ENCODE measurements at regions not wholly inside any gene's neighbourhood (a gene's known extent, or its start where the extent isn't known, plus 50 kb on each side); places are given as distances from the start of the nearest gene placed in this dataset.

GRCh38 chr12:18207266-18207665 lies 54.1 kb upstream of the PIK3C2G start:
- no peak overlapping the region for H3K4me3 ChIP-seq
- no peaks in the 10 kb centered on the region for H3K4me1 ChIP-seq (replicated peaks)
- H3K27ac ChIP-seq = no peak overlapping the region
- no peak for DNase-seq (ENCODE audit: low read depth in 1 of 2, low spot score in 2 of 2)
- H3K9me3 ChIP-seq (replicated peaks) = no peaks in the 10 kb centered on the region
- no peaks in the 10 kb centered on the region for H3K27me3 ChIP-seq (replicated peaks)
- no peaks in the 10 kb centered on the region for H3K36me3 ChIP-seq

DNA sequence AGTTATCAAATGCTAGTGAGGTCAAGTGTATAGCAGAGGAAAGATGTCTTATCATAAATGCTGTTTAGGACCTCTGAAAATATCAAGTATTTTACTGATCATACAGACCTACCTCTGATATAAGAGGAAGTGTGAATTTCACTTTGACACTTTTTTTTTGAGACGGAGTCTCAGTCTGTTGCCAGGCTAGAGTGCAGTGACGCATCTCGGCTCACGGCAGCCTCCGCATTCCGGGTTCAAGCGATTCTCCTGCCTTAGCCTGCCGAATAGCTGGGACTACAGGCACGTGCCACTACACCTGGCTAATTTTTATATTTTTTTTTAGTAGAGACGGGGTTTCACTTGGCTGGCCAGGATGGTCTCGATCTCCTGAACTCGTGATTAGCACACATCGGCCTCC lies 55.1 kb upstream of the PIK3C2G start:
- Histone ChIP-seq H3K4me1 (replicated peaks) (no peaks in the 10 kb centered on the region), H3K4me3 (no peak overlapping the region), H3K27ac (no peak overlapping the region), H3K36me3 (no peaks in the 10 kb centered on the region), H3K27me3 (replicated peaks) (no peaks in the 10 kb centered on the region), H3K9me3 (replicated peaks) (no peaks in the 10 kb centered on the region)
- DNase-seq (ENCODE audit: low read depth in 1 of 2, low spot score in 2 of 2) = no peak

GRCh38 chr12:18204053-18204452 lies 57.3 kb upstream of the PIK3C2G start:
- Histone ChIP-seq H3K36me3 (no peaks in the 10 kb centered on the region), H3K4me1 (replicated peaks) (no peaks in the 10 kb centered on the region), H3K27me3 (replicated peaks) (no peaks in the 10 kb centered on the region), H3K27ac (no peak overlapping the region), H3K4me3 (no peak overlapping the region), H3K9me3 (replicated peaks) (no peaks in the 10 kb centered on the region)
- no peak for DNase-seq (ENCODE audit: low read depth in 1 of 2, low spot score in 2 of 2)

GRCh38 chr12:18192119-18192518 lies 69.2 kb upstream of the PIK3C2G start:
- no peak overlapping the region for H3K4me3 ChIP-seq
- no peaks in the 10 kb centered on the region for H3K9me3 ChIP-seq (replicated peaks)
- H3K4me1 ChIP-seq (replicated peaks) = no peaks in the 10 kb centered on the region
- H3K27ac ChIP-seq = no peak overlapping the region
- DNase-seq (ENCODE audit: low read depth in 1 of 2, low spot score in 2 of 2) = no peak
- no peaks in the 10 kb centered on the region for H3K27me3 ChIP-seq (replicated peaks)
- no peaks in the 10 kb centered on the region for H3K36me3 ChIP-seq

DNA sequence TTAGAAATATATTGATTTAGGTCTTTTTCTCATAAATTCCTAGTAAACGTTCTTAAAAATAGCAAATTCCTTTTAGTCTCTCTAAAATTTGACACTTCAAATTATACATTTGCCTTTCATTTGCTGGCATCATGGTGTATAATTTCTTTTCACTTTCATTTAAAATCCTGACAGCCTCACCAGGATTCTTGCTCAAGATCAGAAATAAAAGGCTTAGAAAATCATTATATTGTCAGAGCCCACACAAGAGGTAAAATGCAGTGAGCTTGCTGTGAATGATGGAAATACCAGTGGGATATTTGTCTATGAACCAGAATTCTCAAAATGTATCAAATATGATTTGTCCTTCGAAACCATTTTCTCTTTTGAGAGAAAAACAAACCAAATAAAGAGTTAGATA lies 78.2 kb upstream of the PIK3C2G start:
- Histone ChIP-seq H3K4me3 (no peak overlapping the region), H3K9me3 (replicated peaks) (no peaks in the 10 kb centered on the region), H3K27ac (no peak overlapping the region), H3K27me3 (replicated peaks) (no peaks in the 10 kb centered on the region), H3K36me3 (no peaks in the 10 kb centered on the region), H3K4me1 (replicated peaks) (no peaks in the 10 kb centered on the region)
- no peak for DNase-seq (ENCODE audit: low read depth in 1 of 2, low spot score in 2 of 2)

GRCh38 chr12:18171571-18171970 lies 81.6 kb upstream of the RERGL start:
- Histone ChIP-seq H3K27ac (no peak overlapping the region), H3K27me3 (replicated peaks) (no peaks in the 10 kb centered on the region), H3K9me3 (replicated peaks) (no peaks in the 10 kb centered on the region), H3K4me1 (replicated peaks) (no peaks in the 10 kb centered on the region), H3K4me3 (no peak overlapping the region), H3K36me3 (no peaks in the 10 kb centered on the region)
- DNase-seq (ENCODE audit: low read depth in 1 of 2, low spot score in 2 of 2) = no peak

DNA sequence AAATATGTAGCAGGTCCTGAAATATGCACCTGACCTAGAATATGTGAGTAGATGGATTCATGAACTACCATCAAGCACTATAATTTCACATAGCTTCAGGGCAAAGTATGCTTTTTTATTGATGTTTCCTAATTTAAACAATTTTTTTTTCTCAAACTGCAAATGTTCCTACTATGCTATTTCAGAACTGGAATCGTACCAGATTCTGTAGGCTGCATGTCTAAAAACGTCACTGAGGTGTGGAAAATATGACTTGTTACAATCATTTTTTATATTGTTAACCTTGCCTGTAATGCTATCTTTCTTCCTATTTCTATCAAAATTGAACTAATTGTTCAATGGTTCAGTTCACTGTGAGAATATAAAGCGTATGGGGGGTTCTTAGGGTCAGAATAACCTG lies 78.0 kb upstream of the RERGL start:
- Histone ChIP-seq H3K27ac (no peak overlapping the region), H3K36me3 (no peaks in the 10 kb centered on the region), H3K27me3 (replicated peaks) (no peaks in the 10 kb centered on the region), H3K9me3 (replicated peaks) (no peaks in the 10 kb centered on the region), H3K4me3 (no peak overlapping the region), H3K4me1 (replicated peaks) (no peaks in the 10 kb centered on the region)
- no peak for DNase-seq (ENCODE audit: low read depth in 1 of 2, low spot score in 2 of 2)

DNA sequence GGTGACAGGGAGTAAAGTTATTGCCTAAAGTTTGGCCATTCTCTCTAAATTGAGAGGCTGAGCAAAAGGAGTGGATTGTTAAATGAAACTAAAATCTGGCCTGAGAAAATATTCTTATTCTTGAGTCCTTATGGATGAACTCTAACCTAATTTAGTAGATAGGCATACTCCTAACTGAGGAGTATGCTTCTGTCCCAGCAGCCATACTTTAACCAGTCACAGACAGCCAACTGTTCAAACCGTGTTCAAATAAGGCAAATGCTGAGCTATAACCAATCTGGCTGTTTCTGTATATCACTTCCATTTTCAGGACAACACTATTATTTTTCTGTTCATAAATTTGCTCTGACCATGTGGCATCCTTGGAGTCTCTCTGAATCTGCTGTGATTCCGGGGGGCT lies 75.9 kb upstream of the RERGL start:
- Histone ChIP-seq H3K36me3 (no peaks in the 10 kb centered on the region), H3K4me3 (no peak overlapping the region), H3K9me3 (replicated peaks) (0 out of 2 replicates have a peak, but pooled peaks cover 2% of the 10 kb centered on the region), H3K4me1 (replicated peaks) (no peaks in the 10 kb centered on the region), H3K27me3 (replicated peaks) (no peaks in the 10 kb centered on the region), H3K27ac (no peak overlapping the region)
- no peak for DNase-seq (ENCODE audit: low read depth in 1 of 2, low spot score in 2 of 2)

- H3K4me1 ChIP-seq (replicated peaks) = no peaks in the 10 kb centered on the region
- H3K9me3 ChIP-seq (replicated peaks) = 0 out of 2 replicates have a peak, but pooled peaks cover 2% of the 10 kb centered on the region
- no peak overlapping the region for H3K4me3 ChIP-seq
- no peaks in the 10 kb centered on the region for H3K27me3 ChIP-seq (replicated peaks)
- no peak for DNase-seq (ENCODE audit: low read depth in 1 of 2, low spot score in 2 of 2)
- H3K36me3 ChIP-seq = no peaks in the 10 kb centered on the region
- no peak overlapping the region for H3K27ac ChIP-seq
Observed at GRCh38 chr12:18165422-18165871, 75.5 kb upstream of the RERGL start.

- Histone ChIP-seq H3K4me1 (replicated peaks) (no peaks in the 10 kb centered on the region), H3K9me3 (replicated peaks) (0 out of 2 replicates have a peak, but pooled peaks cover 2% of the 10 kb centered on the region), H3K27me3 (replicated peaks) (no peaks in the 10 kb centered on the region), H3K4me3 (no peak overlapping the region), H3K36me3 (no peaks in the 10 kb centered on the region), H3K27ac (no peak overlapping the region)
- no peak for DNase-seq (ENCODE audit: low read depth in 1 of 2, low spot score in 2 of 2)
Observed at GRCh38 chr12:18160901-18161300, 70.9 kb upstream of the RERGL start.

DNA sequence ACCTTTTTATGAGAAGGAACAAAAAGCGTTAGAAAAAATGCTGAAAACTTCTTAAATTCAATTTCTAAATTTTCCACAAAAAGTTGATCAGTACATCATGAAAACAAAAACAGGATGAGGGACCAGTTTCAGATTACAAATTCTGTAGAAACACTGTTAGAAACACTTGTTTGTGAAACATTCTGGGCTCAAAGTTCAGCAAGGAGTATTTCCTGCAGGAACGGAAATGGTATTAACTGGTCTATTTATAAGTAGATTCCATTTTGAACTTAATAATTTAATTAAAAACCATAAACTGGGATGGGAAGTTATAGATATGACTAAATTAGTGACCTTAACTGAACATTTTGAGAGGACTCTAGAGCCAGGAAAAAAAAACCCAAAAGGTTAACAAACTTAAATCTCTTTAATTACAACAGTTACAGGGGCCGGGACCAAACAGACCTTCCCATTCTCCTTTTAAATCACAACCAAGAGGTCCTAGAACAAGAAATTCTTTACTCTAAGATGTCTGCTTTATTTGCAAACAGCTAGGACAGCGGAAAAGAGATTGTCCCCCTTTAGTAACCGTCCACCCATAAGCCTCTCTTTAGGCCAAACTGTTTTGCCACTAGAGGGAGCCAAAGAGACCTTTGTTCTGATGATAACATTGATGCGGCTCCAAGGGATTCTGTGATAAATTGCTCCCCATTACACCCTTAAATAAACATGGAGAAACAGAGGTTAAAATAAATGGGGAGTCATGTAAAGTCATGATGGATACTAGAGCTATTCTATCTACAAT lies 69.0 kb upstream of the RERGL start:
- Histone ChIP-seq H3K9me3 (replicated peaks) (0 out of 2 replicates have a peak, but pooled peaks cover 2% of the 10 kb centered on the region), H3K4me1 (replicated peaks) (no peaks in the 10 kb centered on the region), H3K36me3 (no peaks in the 10 kb centered on the region), H3K4me3 (no peak overlapping the region), H3K27ac (no peak overlapping the region), H3K27me3 (replicated peaks) (no peaks in the 10 kb centered on the region)
- DNase-seq (ENCODE audit: low read depth in 1 of 2, low spot score in 2 of 2) = peak in 1 of 2 experiments; percentile 11

DNA sequence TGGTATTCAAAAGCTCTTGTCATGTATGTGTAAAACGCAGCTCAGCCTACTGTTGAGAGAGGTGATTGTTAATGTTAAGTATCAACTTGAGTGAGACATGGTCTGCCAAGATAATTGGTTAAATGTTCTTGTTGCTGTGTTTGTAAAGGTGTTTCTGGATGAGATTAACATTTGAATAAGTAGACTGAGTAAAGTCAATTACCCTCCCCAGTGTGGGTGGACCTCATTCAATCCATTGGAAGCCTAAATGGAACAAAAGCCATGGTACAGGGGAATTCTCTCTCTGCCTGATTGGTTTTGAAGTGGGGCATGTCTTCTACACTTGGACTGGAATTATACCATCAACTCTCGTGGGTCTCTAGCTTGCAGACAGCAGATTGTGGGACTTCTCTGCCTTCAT lies 63.8 kb upstream of the RERGL start:
- H3K9me3 ChIP-seq (replicated peaks) = no peaks in the 10 kb centered on the region
- no peaks in the 10 kb centered on the region for H3K27me3 ChIP-seq (replicated peaks)
- no peak overlapping the region for H3K27ac ChIP-seq

DNA sequence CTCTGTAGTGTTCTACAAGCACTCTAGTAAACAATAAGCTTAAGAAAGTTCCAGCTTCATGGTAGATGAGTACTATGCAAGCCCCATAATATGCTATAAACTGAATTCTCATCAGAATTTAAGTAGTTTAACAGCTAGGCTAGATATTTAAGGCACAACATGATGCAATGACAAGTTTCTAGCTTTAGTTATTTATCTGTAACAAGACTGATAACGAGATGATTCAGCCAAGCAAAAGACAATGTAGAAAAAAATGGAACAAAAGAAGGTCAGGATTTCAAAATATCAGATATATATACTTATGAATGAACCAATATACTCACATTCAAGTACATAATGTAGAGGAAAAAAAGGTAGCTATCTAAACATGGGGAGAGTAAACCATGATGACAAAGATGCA lies 61.0 kb upstream of the RERGL start:
- Histone ChIP-seq H3K9me3 (replicated peaks) (no peaks in the 10 kb centered on the region), H3K27ac (no peak overlapping the region), H3K4me3 (no peak overlapping the region), H3K36me3 (no peaks in the 10 kb centered on the region), H3K27me3 (replicated peaks) (no peaks in the 10 kb centered on the region), H3K4me1 (replicated peaks) (no peaks in the 10 kb centered on the region)
- no peak for DNase-seq (ENCODE audit: low read depth in 1 of 2, low spot score in 2 of 2)

More for the DNA sequence above, 63.8 kb upstream of the RERGL start:
- Histone ChIP-seq H3K4me3 (no peak overlapping the region), H3K36me3 (no peaks in the 10 kb centered on the region), H3K4me1 (replicated peaks) (no peaks in the 10 kb centered on the region)
- DNase-seq (ENCODE audit: low read depth in 1 of 2, low spot score in 2 of 2) = no peak

GRCh38 chr12:18148961-18149360 lies 59.0 kb upstream of the RERGL start:
- Histone ChIP-seq H3K4me3 (no peak overlapping the region), H3K9me3 (replicated peaks) (no peaks in the 10 kb centered on the region), H3K4me1 (replicated peaks) (no peaks in the 10 kb centered on the region), H3K36me3 (no peaks in the 10 kb centered on the region), H3K27ac (no peak overlapping the region), H3K27me3 (replicated peaks) (no peaks in the 10 kb centered on the region)
- no peak for DNase-seq (ENCODE audit: low read depth in 1 of 2, low spot score in 2 of 2)

DNA sequence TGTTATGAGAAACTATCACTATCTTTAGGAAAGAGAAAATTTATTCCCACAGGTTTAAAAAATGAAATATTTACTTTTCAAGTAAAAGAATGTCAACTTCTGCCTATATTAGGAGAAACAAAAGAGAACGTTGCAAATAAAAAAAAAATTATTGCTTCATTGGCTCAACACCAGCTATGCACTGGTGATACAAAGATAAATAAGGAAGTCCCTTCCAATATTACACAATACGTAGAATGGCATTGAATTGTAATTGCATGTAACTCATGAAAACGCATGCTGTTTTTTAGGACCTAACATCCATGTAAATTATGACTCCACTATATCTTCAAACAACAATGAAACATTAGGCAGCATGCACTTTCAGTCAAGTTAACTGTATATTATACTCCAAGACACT lies 56.4 kb upstream of the RERGL start:
- H3K27ac ChIP-seq = no peak overlapping the region
- no peaks in the 10 kb centered on the region for H3K27me3 ChIP-seq (replicated peaks)
- no peaks in the 10 kb centered on the region for H3K4me1 ChIP-seq (replicated peaks)
- no peak overlapping the region for H3K4me3 ChIP-seq
- H3K36me3 ChIP-seq = no peaks in the 10 kb centered on the region
- H3K9me3 ChIP-seq (replicated peaks) = no peaks in the 10 kb centered on the region
- no peak for DNase-seq (ENCODE audit: low read depth in 1 of 2, low spot score in 2 of 2)
